ENCODE measurements at regions not wholly inside any gene's neighbourhood (a gene's known extent, or its start where the extent isn't known, plus 50 kb on each side); places are given as distances from the start of the nearest gene placed in this dataset.

GRCh38 chr18:45321520-45321919, 293.8 kb upstream of the SLC14A2 start:
- Mint-ChIP-seq H3K9me3 (no peaks in the 10 kb centered on the region), H3K4me1 (peaks cover 22% of the 10 kb centered on the region), H3K27ac (no peak overlapping the region), H3K27me3 (ENCODE audit: insufficient read depth, low read depth, poor library complexity) (peaks cover 2% of the 10 kb centered on the region), H3K36me3 (ENCODE audit: low read depth) (no peaks in the 10 kb centered on the region), H3K4me3 (no peak overlapping the region)
- no peak for ATAC-seq
- no peak for TF ChIP-seq ZNF331 (CRISPR knock-in tag; IDR thresholded peaks at IDR 0.05; ENCODE audit: low read depth)
- Histone ChIP-seq H3K27ac (ENCODE audit: low read depth) (no peak overlapping the region), H2AFZ (peak overlapping the region; percentile 32; the same call in 1 of the 2 replicates), H3K4me3 (no peak overlapping the region), H4K20me1 (replicated peaks; ENCODE audit: insufficient read depth) (no peaks in the 10 kb centered on the region), H3K4me2 (no peak overlapping the region), H3K36me3 (ENCODE audit: insufficient read depth) (no peaks in the 10 kb centered on the region), H3K9me2 (ENCODE audit: insufficient read depth) (peaks cover 10% of the 10 kb centered on the region; the same call in 1 of the 2 replicates), H3K4me1 (ENCODE audit: insufficient read depth) (peaks cover 20% of the 10 kb centered on the region), H3F3A (replicated peaks; ENCODE audit: low read depth) (no peaks in the 10 kb centered on the region), H3K27me3 (ENCODE audit: insufficient read depth) (no peaks in the 10 kb centered on the region), H3K79me2 (replicated peaks; ENCODE audit: insufficient read depth) (no peaks in the 10 kb centered on the region)
- no peak for DNase-seq (ENCODE audit: low spot score)

GRCh38 chr18:45322343-45322742, 292.9 kb upstream of the SLC14A2 start:
- H4K20me1 ChIP-seq (replicated peaks; ENCODE audit: insufficient read depth): no peaks in the 10 kb centered on the region
- no peak overlapping the region for H2AFZ ChIP-seq
- H3F3A ChIP-seq (replicated peaks; ENCODE audit: low read depth): no peaks in the 10 kb centered on the region
- no peak overlapping the region for H3K4me2 ChIP-seq
- H3K36me3 ChIP-seq (ENCODE audit: insufficient read depth): no peaks in the 10 kb centered on the region
- H3K4me1 ChIP-seq (ENCODE audit: insufficient read depth): peaks cover 20% of the 10 kb centered on the region
- Mint-ChIP-seq H3K9me3 (no peaks in the 10 kb centered on the region), H3K27ac (no peak overlapping the region), H3K4me3 (no peak overlapping the region), H3K27me3 (ENCODE audit: insufficient read depth, low read depth, poor library complexity) (peaks cover 2% of the 10 kb centered on the region), H3K36me3 (ENCODE audit: low read depth) (no peaks in the 10 kb centered on the region), H3K4me1 (peaks cover 22% of the 10 kb centered on the region)
- no peaks in the 10 kb centered on the region for H3K79me2 ChIP-seq (replicated peaks; ENCODE audit: insufficient read depth)
- H3K4me3 ChIP-seq: no peak overlapping the region
- ATAC-seq (no peak), DNase-seq (ENCODE audit: low spot score) (no peak)
- no peaks in the 10 kb centered on the region for H3K27me3 ChIP-seq (ENCODE audit: insufficient read depth)
- H3K27ac ChIP-seq (ENCODE audit: low read depth): no peak overlapping the region
- no peak for TF ChIP-seq EZH2phosphoT487 (IDR thresholded peaks at IDR 0.05; ENCODE audit: unreplicated experiment)
- TF ChIP-seq EZH2 (IDR thresholded peaks at IDR 0.05; ENCODE audit: low read depth, unreplicated experiment): no peak
- no peak for TF ChIP-seq ZNF331 (CRISPR knock-in tag; IDR thresholded peaks at IDR 0.05; ENCODE audit: low read depth)
- no peak for TF ChIP-seq POLR2AphosphoS5 (IDR thresholded peaks at IDR 0.05; ENCODE audit: low read depth)
- no peak for TF ChIP-seq ETS1 (IDR thresholded peaks at IDR 0.05)
- peaks cover 10% of the 10 kb centered on the region; the same call in 1 of the 2 replicates for H3K9me2 ChIP-seq (ENCODE audit: insufficient read depth)

- DNase-seq (ENCODE audit: low spot score): no peak
- Mint-ChIP-seq H3K4me1 (peaks cover 22% of the 10 kb centered on the region), H3K9me3 (no peaks in the 10 kb centered on the region), H3K27ac (no peak overlapping the region), H3K4me3 (no peak overlapping the region), H3K27me3 (ENCODE audit: insufficient read depth, low read depth, poor library complexity) (no peaks in the 10 kb centered on the region), H3K36me3 (ENCODE audit: low read depth) (no peaks in the 10 kb centered on the region)
- peak overlapping the region; percentile 21; the same call in 1 of the 2 replicates for H3K4me2 ChIP-seq
- H3F3A ChIP-seq (replicated peaks; ENCODE audit: low read depth): no peaks in the 10 kb centered on the region
- H3K79me2 ChIP-seq (replicated peaks; ENCODE audit: insufficient read depth): no peaks in the 10 kb centered on the region
- no peak for ATAC-seq
- H3K27me3 ChIP-seq (ENCODE audit: insufficient read depth): no peaks in the 10 kb centered on the region
- H3K36me3 ChIP-seq (ENCODE audit: insufficient read depth): no peaks in the 10 kb centered on the region
- no peak overlapping the region for H3K4me3 ChIP-seq
- H4K20me1 ChIP-seq (replicated peaks; ENCODE audit: insufficient read depth): no peaks in the 10 kb centered on the region
- no peak overlapping the region for H3K27ac ChIP-seq (ENCODE audit: low read depth)
- H3K9me2 ChIP-seq (ENCODE audit: insufficient read depth): peaks cover 10% of the 10 kb centered on the region; the same call in 1 of the 2 replicates
- TF ChIP-seq POLR2AphosphoS5 (IDR thresholded peaks at IDR 0.05; ENCODE audit: low read depth): no peak
- no peak for TF ChIP-seq EZH2 (IDR thresholded peaks at IDR 0.05; ENCODE audit: low read depth, unreplicated experiment)
- no peak for TF ChIP-seq ZNF331 (CRISPR knock-in tag; IDR thresholded peaks at IDR 0.05; ENCODE audit: low read depth)
- TF ChIP-seq ZNF462 (CRISPR knock-in tag; IDR thresholded peaks at IDR 0.05): no peak
- H2AFZ ChIP-seq: 0 out of 2 replicates have a peak overlapping the region, but pooled peaks have one; percentile 50
- H3K4me1 ChIP-seq (ENCODE audit: insufficient read depth): peaks cover 20% of the 10 kb centered on the region
Measured at GRCh38 chr18:45324101-45324494, 291.2 kb upstream of the SLC14A2 start.
